ENCODE measurements at regions not wholly inside any gene's neighbourhood (a gene's known extent, or its start where the extent isn't known, plus 50 kb on each side); places are given as distances from the start of the nearest gene placed in this dataset.

DNA sequence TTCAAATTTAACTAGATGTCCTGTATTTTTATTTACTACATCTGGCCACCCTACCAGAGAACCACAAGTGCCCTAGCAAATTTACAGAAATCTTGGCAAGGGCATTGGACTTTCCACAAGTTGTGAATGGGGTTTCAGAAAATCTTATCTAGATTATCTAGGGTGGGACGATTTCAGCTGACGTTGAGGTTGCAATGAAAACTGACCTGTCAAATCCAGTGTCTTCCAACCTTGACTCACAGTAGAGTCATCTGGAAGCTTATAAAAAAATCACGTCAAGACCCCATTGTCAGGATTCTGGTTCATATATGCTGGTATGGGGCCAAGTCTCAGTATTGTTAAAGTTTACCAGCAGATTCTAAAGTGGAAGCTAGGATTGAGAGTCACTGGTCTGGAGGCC, 109.6 kb upstream of the ACTBL2 start:
- Histone ChIP-seq H3K4me3 (ENCODE audit: low read depth, low read length) (no peak overlapping the region), H3K36me3 (ENCODE audit: control insufficient read depth, insufficient read depth, low read length) (no peaks in the 10 kb centered on the region), H3K27me3 (ENCODE audit: control insufficient read depth, insufficient read depth, low read length) (no peaks in the 10 kb centered on the region)
- DNase-seq (ENCODE audit: low read depth) = no peak
- no peak for FAIRE-seq
- TF ChIP-seq, protein P1, sequence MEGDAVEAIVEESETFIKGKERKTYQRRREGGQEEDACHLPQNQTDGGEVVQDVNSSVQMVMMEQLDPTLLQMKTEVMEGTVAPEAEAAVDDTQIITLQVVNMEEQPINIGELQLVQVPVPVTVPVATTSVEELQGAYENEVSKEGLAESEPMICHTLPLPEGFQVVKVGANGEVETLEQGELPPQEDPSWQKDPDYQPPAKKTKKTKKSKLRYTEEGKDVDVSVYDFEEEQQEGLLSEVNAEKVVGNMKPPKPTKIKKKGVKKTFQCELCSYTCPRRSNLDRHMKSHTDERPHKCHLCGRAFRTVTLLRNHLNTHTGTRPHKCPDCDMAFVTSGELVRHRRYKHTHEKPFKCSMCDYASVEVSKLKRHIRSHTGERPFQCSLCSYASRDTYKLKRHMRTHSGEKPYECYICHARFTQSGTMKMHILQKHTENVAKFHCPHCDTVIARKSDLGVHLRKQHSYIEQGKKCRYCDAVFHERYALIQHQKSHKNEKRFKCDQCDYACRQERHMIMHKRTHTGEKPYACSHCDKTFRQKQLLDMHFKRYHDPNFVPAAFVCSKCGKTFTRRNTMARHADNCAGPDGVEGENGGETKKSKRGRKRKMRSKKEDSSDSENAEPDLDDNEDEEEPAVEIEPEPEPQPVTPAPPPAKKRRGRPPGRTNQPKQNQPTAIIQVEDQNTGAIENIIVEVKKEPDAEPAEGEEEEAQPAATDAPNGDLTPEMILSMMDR (IDR thresholded peaks at IDR 0.05; ENCODE audit: insufficient read depth, low read length, severe bottlenecking) = no peak

DNA sequence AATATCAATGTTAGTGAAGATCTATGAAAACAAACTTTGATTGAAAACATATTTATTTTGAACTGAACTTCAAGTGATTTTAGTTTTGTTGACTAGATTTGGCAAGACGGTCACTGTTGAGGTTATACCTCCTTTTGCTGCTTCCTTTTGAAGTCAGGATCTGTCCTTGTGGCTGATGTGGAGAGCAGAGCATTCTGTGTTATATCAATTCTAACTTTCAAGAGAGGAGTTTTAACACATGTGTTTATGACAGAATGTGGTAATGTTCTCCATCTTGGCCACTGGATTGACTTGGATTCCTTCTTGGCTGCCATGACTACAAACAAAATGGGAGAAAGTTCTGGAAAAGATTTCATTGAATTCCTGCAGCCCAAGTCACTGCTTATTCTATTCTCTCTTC, 104.0 kb upstream of the ACTBL2 start:
- no peak for FAIRE-seq

DNA sequence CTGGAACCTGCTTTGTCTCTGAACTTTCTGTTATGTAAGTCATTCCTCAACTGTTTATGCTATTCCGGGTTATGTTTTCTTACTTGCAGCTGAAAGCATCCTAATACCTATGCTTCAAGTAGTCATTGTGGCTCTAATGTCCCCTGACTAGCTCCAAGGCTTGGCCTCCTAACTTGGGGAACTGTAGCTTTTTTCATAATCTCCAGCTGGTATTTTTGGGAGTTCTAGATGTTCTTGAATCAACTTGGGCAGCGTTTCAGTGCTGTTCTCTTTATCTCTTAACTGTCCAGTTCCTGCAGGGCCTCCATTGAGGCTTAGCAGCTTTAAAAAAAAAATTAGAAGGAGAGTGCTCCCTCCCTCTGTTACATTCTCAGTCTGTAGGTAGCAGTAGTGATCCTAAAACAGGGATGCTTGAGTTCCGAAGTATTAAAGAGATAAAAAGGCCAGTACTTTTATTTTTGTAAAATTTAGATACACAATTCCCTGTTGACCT, 100.0 kb upstream of the ACTBL2 start:
- H3K36me3 ChIP-seq (ENCODE audit: control insufficient read depth, insufficient read depth, low read length) = no peaks in the 10 kb centered on the region
- no peak overlapping the region for H3K4me3 ChIP-seq (ENCODE audit: low read depth, low read length)
- DNase-seq (ENCODE audit: low read depth) (no peak), FAIRE-seq (no peak)
- no peaks in the 10 kb centered on the region for H3K27me3 ChIP-seq (ENCODE audit: control insufficient read depth, insufficient read depth, low read length)
- TF ChIP-seq, protein P1 (IDR thresholded peaks at IDR 0.05; ENCODE audit: insufficient read depth, low read length, severe bottlenecking) = no peak

More for the DNA sequence above, 104.0 kb upstream of the ACTBL2 start:
- H3K27me3 ChIP-seq (ENCODE audit: control insufficient read depth, insufficient read depth, low read length) = no peaks in the 10 kb centered on the region
- TF ChIP-seq, protein P1 (IDR thresholded peaks at IDR 0.05; ENCODE audit: insufficient read depth, low read length, severe bottlenecking) = no peak
- no peak for DNase-seq (ENCODE audit: low read depth)
- H3K4me3 ChIP-seq (ENCODE audit: low read depth, low read length) = no peak overlapping the region
- no peaks in the 10 kb centered on the region for H3K36me3 ChIP-seq (ENCODE audit: control insufficient read depth, insufficient read depth, low read length)

DNA sequence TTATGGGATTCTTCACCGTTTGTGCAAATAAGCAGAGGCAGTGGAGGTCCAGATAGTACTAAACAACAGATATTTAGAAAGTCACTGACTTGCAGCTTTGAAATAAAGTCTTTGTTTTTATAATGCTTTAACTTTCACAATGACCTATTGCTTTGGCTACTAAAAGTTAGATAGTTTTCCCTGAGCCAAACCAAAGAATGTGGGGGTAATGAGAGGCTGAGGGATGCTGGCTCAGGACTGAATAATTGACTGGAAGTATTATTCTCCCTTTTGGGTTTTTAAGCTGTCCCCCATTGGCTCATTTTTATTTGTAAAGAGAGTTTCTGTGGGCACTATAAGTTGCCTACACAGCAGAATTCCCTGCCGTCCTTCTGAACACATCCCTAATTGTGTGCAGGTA, 99.2 kb upstream of the ACTBL2 start:
- Histone ChIP-seq H3K4me3 (ENCODE audit: low read depth, low read length) (no peak overlapping the region), H3K27me3 (ENCODE audit: control insufficient read depth, insufficient read depth, low read length) (no peaks in the 10 kb centered on the region), H3K36me3 (ENCODE audit: control insufficient read depth, insufficient read depth, low read length) (no peaks in the 10 kb centered on the region)
- FAIRE-seq (no peak), DNase-seq (ENCODE audit: low read depth) (no peak)
- TF ChIP-seq, protein P1 (IDR thresholded peaks at IDR 0.05; ENCODE audit: insufficient read depth, low read length, severe bottlenecking) = no peak

DNA sequence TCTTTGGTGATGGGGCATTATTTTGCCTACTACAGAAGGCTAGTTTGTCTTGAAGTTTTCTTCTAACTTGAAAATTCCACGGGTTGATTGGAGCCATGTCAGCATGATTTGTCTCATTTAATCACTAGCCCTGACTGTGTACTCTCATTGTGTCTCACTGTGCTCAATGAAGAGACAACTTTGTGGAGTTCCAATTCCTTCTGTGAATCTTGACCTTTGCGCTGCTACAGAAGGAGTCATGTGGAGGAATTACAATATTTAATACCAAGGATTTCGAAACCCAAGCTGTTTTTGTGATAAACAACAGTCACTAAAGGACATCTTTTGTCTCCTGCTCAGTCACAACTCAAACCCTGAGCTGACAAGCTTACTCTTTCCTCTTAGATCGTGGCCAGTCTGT, 98.6 kb upstream of the ACTBL2 start:
- FAIRE-seq (no peak), DNase-seq (ENCODE audit: low read depth) (no peak)
- TF ChIP-seq, protein P1 (IDR thresholded peaks at IDR 0.05; ENCODE audit: insufficient read depth, low read length, severe bottlenecking) = no peak

DNA sequence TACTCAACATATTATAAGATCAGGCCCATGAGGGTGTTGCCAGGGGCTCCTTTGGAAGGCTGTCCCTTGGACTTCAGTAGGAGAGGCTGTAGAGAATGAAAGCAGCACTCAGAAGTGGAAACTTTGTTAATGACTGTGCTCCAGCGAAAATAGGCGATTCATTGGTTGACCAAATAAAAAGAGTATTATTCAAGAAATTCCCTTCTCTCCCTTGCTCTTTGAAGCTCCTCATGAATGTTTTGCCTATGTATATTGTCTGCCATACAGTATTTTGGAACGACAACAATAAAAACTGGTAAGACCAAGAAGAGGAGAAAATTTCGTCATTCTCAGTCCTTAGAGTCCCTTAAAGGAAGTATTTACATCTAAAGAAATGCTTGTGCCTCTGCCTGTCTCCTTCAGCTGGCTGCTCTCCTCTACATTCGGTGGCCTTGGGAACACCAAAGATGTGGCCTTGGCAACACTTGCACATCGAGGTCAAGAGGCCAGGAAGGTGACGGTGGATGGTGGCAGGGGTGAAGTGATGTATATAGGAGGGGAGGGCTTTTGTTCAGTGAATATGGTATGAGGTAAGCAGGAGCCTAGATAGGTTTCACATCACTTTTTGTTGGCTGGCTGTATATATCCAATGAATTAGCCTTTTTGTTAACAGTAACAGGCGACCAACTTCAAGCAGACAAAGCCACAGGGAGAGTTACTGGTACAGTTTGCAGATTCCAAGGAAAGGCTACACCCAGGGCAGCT, 95.0 kb upstream of the ACTBL2 start:
- Histone ChIP-seq H3K4me3 (ENCODE audit: low read depth, low read length) (no peak overlapping the region), H3K27me3 (ENCODE audit: control insufficient read depth, insufficient read depth, low read length) (no peaks in the 10 kb centered on the region), H3K36me3 (ENCODE audit: control insufficient read depth, insufficient read depth, low read length) (no peaks in the 10 kb centered on the region)
- DNase-seq (ENCODE audit: low read depth) (no peak), FAIRE-seq (no peak)
- TF ChIP-seq, protein P1 (IDR thresholded peaks at IDR 0.05; ENCODE audit: insufficient read depth, low read length, severe bottlenecking) = no peak

More for the DNA sequence above, 98.6 kb upstream of the ACTBL2 start:
- H3K36me3 ChIP-seq (ENCODE audit: control insufficient read depth, insufficient read depth, low read length) = no peaks in the 10 kb centered on the region
- H3K27me3 ChIP-seq (ENCODE audit: control insufficient read depth, insufficient read depth, low read length) = no peaks in the 10 kb centered on the region
- H3K4me3 ChIP-seq (ENCODE audit: low read depth, low read length) = no peak overlapping the region
